Sigmoid colon (tissue), 6 donors: ENCODE measurements at regions not wholly inside any gene's neighbourhood (a gene's known extent, or its start where the extent isn't known, plus 50 kb on each side); places are given as distances from the start of the nearest gene placed in this dataset.

Experiments
- DNase-seq: peaks from one replicate; pipeline ENCODE4 v3.0.0-alpha.2; 2019
- H3K27ac ChIP-seq, 4 donors: fragments of 200-600 bp; sonication (generic); one replicate each; pipeline ENCODE4 v1.5.1; 2016 to 2019; ENCODE audit warnings: mild to moderate bottlenecking in 1 of 4
- H3K27me3 ChIP-seq, 3 donors: fragments of 200-600 bp; sonication (generic); one replicate each; pipeline ENCODE4 v1.5.1; 2019; ENCODE audit warnings: mild to moderate bottlenecking in 1 of 3
- H3K36me3 ChIP-seq, 4 donors: fragments of 200-600 bp; sonication (generic); one replicate each; pipeline ENCODE4 v1.5.1; 2016 to 2019
- H3K4me1 ChIP-seq, 4 donors: fragments of 200-600 bp; sonication (generic); one replicate each; pipeline ENCODE4 v1.5.1; 2017 to 2019
- H3K4me3 ChIP-seq, 4 donors: fragments of 200-600 bp; sonication (generic); one replicate each; pipeline ENCODE4 v1.5.1; 2017 to 2019; ENCODE audit warnings: mild to moderate bottlenecking in 2 of 4, moderate library complexity in 1 of 4
- H3K9me3 ChIP-seq, 4 donors: fragments of 200-600 bp in 3 of 4; sonication (generic) in 3 of 4; one replicate each; pipeline versions ENCODE4 v1.5.1 to v1.6.1; 2013 to 2019
- EP300 ChIP-seq, 4 donors: sonication (generic); formaldehyde crosslinking; IDR thresholded peaks; one replicate each; pipeline ENCODE4 v1.6.1; 2017; ENCODE audit warnings: antibody characterized with exemption in 4 of 4
- POLR2A ChIP-seq, 2 donors: fragments of 450-650 bp; IDR thresholded peaks; one replicate each; pipeline ENCODE4 v1.6.1; 2016; ENCODE audit warnings: antibody characterized with exemption in 2 of 2, mild to moderate bottlenecking in 2 of 2, moderate library complexity in 2 of 2
- POLR2AphosphoS5 ChIP-seq, 4 donors: sonication (generic); formaldehyde crosslinking; IDR thresholded peaks; one replicate each; pipeline ENCODE4 v1.6.1; 2017; ENCODE audit warnings: antibody characterized with exemption in 4 of 4
- WGBS, 2 donors: extraction: QIAGEN DNeasy Blood & Tissue Kit; methylation state at CpG; one replicate each; pipeline ENCODE4 v1.1.7; 2013; 5-methylcytosine and 5-hydroxymethylcytosine counted together
- intact Hi-C: fragments of 100-400 bp; cut with DNase I; formaldehyde crosslinking; loops from one replicate; pipeline ENCODE4 v1.15.1; 2023
- TF ChIP-seq, protein P1 (sequence below), 4 experiments: fragments of 450-650 bp in 3 of 4; fragments of 200-600 bp in 1 of 4; IDR thresholded peaks; one replicate each; pipeline ENCODE4 v1.5.1; 2016 to 2019; ENCODE audit warnings: antibody characterized with exemption in 4 of 4, mild to moderate bottlenecking in 3 of 4, moderate library complexity in 2 of 4
- donor health status: healthy with polysubstance abuse.
- donor health status: healthy.

DNA sequence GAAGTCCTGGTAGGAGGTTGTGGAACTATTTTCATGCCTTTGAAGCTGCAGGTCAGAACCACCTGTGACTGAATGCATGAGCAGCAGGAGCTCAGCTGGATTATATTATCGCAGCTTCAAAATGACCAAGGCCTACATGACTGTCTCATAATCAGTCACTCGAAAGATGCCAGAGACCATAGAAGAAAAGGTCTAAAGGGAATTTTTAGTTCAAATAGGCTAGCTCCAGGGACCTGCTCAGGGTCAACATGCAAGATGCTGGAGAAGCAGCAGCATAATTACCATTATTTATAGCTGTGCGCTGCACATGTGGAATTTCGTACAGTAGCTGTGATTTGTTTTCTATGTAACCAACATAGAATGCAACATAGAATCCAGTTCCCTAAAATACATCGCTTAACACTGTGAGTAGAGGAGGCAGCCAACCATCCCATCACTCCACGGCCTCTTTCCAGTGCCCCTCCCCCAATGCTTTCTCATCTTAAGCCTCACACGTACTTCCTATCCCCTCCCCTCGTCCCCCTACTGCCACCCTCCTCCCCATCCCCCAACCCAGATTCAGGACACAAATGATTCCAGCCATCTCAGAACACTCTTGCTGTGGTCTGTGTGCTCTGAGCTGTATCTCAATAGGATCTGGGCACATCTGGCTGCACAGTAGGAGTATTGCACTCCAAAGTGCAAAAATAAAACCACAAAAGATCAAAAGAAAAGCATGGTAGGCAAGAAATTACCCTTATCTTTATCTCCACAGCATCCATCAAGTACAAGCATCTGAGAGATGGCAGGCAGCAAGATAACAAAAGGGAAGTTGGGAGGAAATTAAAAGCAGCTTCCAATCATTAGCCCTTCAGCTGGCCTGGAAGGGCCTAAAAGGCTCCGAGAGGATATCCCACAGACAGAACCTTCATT, 352.8 kb upstream of the SEMA6D start:
- WGBS, 2 donors, result 73 to 87% methylated on average over 9 of the region's 9 CpGs
- Histone ChIP-seq H3K4me1 (no peaks in the 10 kb centered on the region), H3K9me3 (no peaks in the 10 kb centered on the region), H3K27me3 (no peaks in the 10 kb centered on the region), H3K27ac (no peak overlapping the region), H3K36me3 (no peaks in the 10 kb centered on the region), H3K4me3 (no peak overlapping the region)
- intact Hi-C loops, result no loop called here
- DNase-seq, result no peak
- no peak for TF ChIP-seq POLR2A (IDR thresholded peaks at IDR 0.05)
- TF ChIP-seq POLR2AphosphoS5 (IDR thresholded peaks at IDR 0.05), result no peak
- no peak for TF ChIP-seq EP300 (IDR thresholded peaks at IDR 0.05)
- TF ChIP-seq, protein P1, sequence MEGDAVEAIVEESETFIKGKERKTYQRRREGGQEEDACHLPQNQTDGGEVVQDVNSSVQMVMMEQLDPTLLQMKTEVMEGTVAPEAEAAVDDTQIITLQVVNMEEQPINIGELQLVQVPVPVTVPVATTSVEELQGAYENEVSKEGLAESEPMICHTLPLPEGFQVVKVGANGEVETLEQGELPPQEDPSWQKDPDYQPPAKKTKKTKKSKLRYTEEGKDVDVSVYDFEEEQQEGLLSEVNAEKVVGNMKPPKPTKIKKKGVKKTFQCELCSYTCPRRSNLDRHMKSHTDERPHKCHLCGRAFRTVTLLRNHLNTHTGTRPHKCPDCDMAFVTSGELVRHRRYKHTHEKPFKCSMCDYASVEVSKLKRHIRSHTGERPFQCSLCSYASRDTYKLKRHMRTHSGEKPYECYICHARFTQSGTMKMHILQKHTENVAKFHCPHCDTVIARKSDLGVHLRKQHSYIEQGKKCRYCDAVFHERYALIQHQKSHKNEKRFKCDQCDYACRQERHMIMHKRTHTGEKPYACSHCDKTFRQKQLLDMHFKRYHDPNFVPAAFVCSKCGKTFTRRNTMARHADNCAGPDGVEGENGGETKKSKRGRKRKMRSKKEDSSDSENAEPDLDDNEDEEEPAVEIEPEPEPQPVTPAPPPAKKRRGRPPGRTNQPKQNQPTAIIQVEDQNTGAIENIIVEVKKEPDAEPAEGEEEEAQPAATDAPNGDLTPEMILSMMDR (IDR thresholded peaks at IDR 0.05), result no peak

DNA sequence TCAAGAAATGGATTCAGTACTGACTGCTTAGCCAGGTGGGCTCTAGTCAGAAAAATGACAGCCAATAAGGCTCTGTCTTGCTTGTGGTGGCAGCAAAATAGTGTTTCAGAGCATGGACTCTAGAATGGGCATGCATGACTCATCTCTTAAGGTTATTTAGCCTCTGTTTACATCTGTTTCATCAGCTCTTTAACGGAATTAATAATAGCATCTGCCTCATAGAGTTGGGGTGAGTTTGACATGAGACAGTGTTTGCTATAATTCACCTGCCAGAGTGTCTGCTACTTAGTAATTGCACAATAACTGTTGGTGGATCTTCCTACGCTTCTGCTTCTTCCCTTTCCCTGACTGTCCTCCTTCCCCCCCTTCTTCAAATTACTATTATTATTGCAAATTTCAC, 350.4 kb upstream of the SEMA6D start:
- Histone ChIP-seq H3K27me3 (no peaks in the 10 kb centered on the region), H3K4me3 (no peak overlapping the region), H3K9me3 (no peaks in the 10 kb centered on the region), H3K4me1 (no peaks in the 10 kb centered on the region), H3K36me3 (no peaks in the 10 kb centered on the region), H3K27ac (no peak overlapping the region)
- WGBS, 2 donors, result 74 to 80% methylated on average over 2 of the region's 2 CpGs
- peak in 1 of 4 donors; percentile 25 for TF ChIP-seq POLR2AphosphoS5 (IDR thresholded peaks at IDR 0.05)
- TF ChIP-seq EP300 (IDR thresholded peaks at IDR 0.05), result no peak
- intact Hi-C loops, result no loop called here
- DNase-seq, result no peak

DNA sequence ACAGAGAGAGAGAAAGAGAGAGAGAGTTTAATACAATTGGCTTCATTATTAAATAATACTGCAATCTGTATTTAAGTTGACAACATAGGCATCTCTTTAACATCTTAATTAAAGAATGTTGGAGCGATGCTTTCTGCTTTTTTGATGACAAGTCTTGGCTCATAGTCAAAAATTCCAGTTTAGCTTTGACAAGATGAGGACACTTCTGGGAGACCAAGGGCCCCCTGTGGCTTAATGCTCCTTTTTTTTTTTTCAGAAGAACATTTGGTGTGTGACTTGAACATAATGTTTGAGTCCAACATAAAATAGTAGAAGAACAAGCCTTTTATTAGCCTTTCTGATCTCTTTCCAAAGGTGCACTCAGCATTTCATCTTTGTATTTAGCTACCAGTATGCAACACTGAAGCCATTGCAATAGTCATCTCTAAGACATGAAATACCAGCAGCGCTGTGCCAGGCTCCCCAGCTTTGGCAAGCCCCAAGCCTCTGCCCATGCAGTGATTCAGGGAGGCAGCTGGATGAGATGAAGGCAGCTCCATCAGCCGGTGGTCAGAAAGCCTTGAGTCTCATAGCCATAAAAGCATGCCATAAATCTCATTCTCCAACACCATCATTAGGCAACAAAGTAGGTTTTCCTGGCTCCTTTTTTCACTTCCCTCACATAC, 349.4 kb upstream of the SEMA6D start:
- TF ChIP-seq POLR2A (IDR thresholded peaks at IDR 0.05) (no peak), POLR2AphosphoS5 (IDR thresholded peaks at IDR 0.05) (no peak), EP300 (IDR thresholded peaks at IDR 0.05) (no peak)
- TF ChIP-seq, protein P1 (IDR thresholded peaks at IDR 0.05), result no peak
- Histone ChIP-seq H3K9me3 (no peaks in the 10 kb centered on the region), H3K27ac (no peak overlapping the region), H3K4me3 (no peak overlapping the region), H3K27me3 (no peaks in the 10 kb centered on the region), H3K36me3 (no peaks in the 10 kb centered on the region), H3K4me1 (no peaks in the 10 kb centered on the region)
- WGBS, 2 donors, result 83 to 87% methylated on average over 3 of the region's 3 CpGs
- DNase-seq, result no peak
- intact Hi-C loops, result no loop called here

DNA sequence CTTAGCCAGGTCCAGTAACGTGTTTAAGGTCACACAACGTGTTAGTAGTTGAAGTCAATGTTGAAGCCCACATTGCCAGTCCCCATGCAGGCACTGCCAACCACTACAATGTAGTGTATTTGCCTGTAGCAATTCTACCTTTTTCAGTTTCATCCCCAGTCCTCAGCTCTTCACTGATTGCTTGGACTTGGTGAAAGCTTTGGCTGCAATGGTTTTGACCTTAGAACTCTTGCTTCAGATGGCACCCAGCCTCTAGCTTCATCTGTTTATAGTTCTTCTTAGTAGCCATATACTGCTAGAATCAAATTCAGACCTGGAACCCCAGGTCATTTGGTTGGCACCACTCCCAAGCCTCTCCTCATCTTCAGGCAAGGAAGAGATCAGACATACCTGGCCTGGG, 345.4 kb upstream of the SEMA6D start:
- Histone ChIP-seq H3K27ac (no peak overlapping the region), H3K36me3 (no peaks in the 10 kb centered on the region), H3K9me3 (no peaks in the 10 kb centered on the region), H3K4me3 (no peak overlapping the region), H3K4me1 (no peaks in the 10 kb centered on the region), H3K27me3 (no peaks in the 10 kb centered on the region)
- intact Hi-C loops, result no loop called here
- TF ChIP-seq, protein P1 (IDR thresholded peaks at IDR 0.05), result no peak
- TF ChIP-seq POLR2AphosphoS5 (IDR thresholded peaks at IDR 0.05), result no peak
- TF ChIP-seq POLR2A (IDR thresholded peaks at IDR 0.05), result no peak
- TF ChIP-seq EP300 (IDR thresholded peaks at IDR 0.05), result no peak
- DNase-seq, result no peak
- WGBS, 2 donors, result 80 to 86% methylated on average over 2 of the region's 2 CpGs

DNA sequence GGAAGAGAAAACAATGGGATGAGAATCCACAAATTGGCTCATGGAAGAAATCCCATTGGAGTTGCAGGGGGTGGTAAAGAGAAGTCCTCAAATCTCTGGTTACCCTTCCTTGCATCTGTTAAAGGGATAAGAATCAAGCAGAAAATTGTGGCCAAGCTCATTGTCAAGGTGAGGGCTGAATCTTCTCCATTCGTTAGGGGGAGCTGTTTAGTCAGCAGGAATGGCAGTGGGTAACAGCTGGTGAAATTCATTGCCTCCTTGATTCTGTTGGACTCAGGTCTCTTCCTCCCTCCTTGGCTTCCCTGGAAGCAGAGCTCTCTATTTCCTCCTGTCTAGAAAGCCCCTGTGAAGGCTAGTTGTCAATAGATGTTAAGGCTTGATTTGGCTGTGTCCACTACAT, 343.1 kb upstream of the SEMA6D start:
- H3K9me3 ChIP-seq, result no peaks in the 10 kb centered on the region
- TF ChIP-seq EP300 (IDR thresholded peaks at IDR 0.05), result no peak
- TF ChIP-seq POLR2AphosphoS5 (IDR thresholded peaks at IDR 0.05), result no peak
- TF ChIP-seq, protein P1 (IDR thresholded peaks at IDR 0.05), result no peak
- no peak for TF ChIP-seq POLR2A (IDR thresholded peaks at IDR 0.05)
- intact Hi-C loops, result no loop called here
- no peaks in the 10 kb centered on the region for H3K4me1 ChIP-seq
- no peak overlapping the region for H3K27ac ChIP-seq
- H3K4me3 ChIP-seq, result no peak overlapping the region
- H3K27me3 ChIP-seq, result no peaks in the 10 kb centered on the region
- 22 to 32% methylated on average over 1 of the region's 1 CpG for WGBS, 2 donors
- H3K36me3 ChIP-seq, result no peaks in the 10 kb centered on the region
- DNase-seq, result no peak
